Heart left ventricle (tissue), 16 donors: ENCODE measurements at regions not wholly inside any gene's neighbourhood (a gene's known extent, or its start where the extent isn't known, plus 50 kb on each side); places are given as distances from the start of the nearest gene placed in this dataset.

Experiments
- ATAC-seq, 4 donors: fragments of 200-7000 bp; cut with Tn5 transposase; one replicate each; pipeline ENCODE4 v1.9.1; 2020 to 2022; ENCODE audit warnings: moderate library complexity in 4 of 4, mild to moderate bottlenecking in 3 of 4, moderate number of reproducible peaks in 1 of 4
- DNase-seq, 5 donors: peaks; one replicate each; pipeline ENCODE4 v3.0.0-alpha.2; 2020
- H3K27ac ChIP-seq, 12 donors: fragments of 200-600 bp; sonication (generic) in 4 of 12; one replicate each; pipeline versions ENCODE4 v1.5.0 to v1.8.0; 2016 to 2022; ENCODE audit warnings: mild to moderate bottlenecking in 2 of 12
- H3K27me3 ChIP-seq, 9 donors: fragments of 200-600 bp; sonication (generic) in 2 of 9; one replicate each; pipeline versions ENCODE4 v1.5.1 to v1.8.0; 2016 to 2022; ENCODE audit warnings: mild to moderate bottlenecking in 3 of 9
- H3K36me3 ChIP-seq, 9 donors: fragments of 200-600 bp; sonication (generic) in 2 of 9; one replicate each; pipeline versions ENCODE4 v1.5.0 to v1.8.0; 2018 to 2022; ENCODE audit warnings: mild to moderate bottlenecking in 2 of 9
- H3K4me1 ChIP-seq, 12 donors: fragments of 200-600 bp; sonication (generic) in 4 of 12; one replicate each; pipeline versions ENCODE4 v1.5.0 to v1.8.0; 2016 to 2022; ENCODE audit warnings: mild to moderate bottlenecking in 3 of 12
- H3K4me3 ChIP-seq, 12 donors: fragments of 200-600 bp; sonication (generic) in 4 of 12; one replicate each; pipeline versions ENCODE4 v1.5.0 to v1.8.0; 2017 to 2022; ENCODE audit warnings: mild to moderate bottlenecking in 9 of 12, moderate library complexity in 4 of 12
- H3K9me3 ChIP-seq, 12 donors: fragments of 200-600 bp; sonication (generic) in 4 of 12; one replicate each; pipeline versions ENCODE4 v1.5.0 to v1.8.0; 2016 to 2022; ENCODE audit warnings: mild to moderate bottlenecking in 1 of 12
- POLR2A ChIP-seq, 2 donors: fragments of 450-650 bp; IDR thresholded peaks; one replicate each; pipeline ENCODE4 v1.6.1; 2017; ENCODE audit warnings: antibody characterized with exemption in 2 of 2, mild to moderate bottlenecking in 2 of 2, moderate library complexity in 2 of 2
- WGBS, 4 donors: extraction: QIAGEN DNeasy Blood & Tissue Kit in 2 of 4; methylation state at CpG; one replicate each; pipeline versions ENCODE4 v1.1.5 to v1.1.7; 2013 to 2018; 5-methylcytosine and 5-hydroxymethylcytosine counted together
- intact Hi-C, 10 donors: fragments of 100-400 bp; cut with DNase I; formaldehyde crosslinking; loops; one replicate each; pipeline versions ENCODE4 v1.11.1 to v1.14.2; 2022
- TF ChIP-seq, protein P1 (sequence below), 12 donors: fragments of 200-600 bp; sonication (generic) in 4 of 12; IDR thresholded peaks; one replicate each; pipeline versions ENCODE4 v1.5.0 to v1.8.0; 2018 to 2022; ENCODE audit warnings: antibody characterized with exemption in 12 of 12, mild to moderate bottlenecking in 5 of 12
- donor health status: ischemic (EF 13 %, LVEDD 7.1; RV severe dilation, severe dysfunction).
- donor health status: healthy with polysubstance abuse.
- donor health status: DM: no; HTN: yes; CAD: no.
- donor health status: DM: no; HTN: no; CAD: no.
- donor health status: ischemic (EF 25% LVEDD 6.9; RV normal size, moderate dysfunction).
- donor health status: ischemic (EF 25% LVEDD 5.7; RV mildly dilated, moderate dysfunction).
- donor health status: healthy.
- donor health status: DM: yes; HTN: yes; CAD: no.
- donor health status: ischemic (EF 35%, LVEDD 5.7; RV mildly dilated, moderate dysfunction).
- donor health status: nonischemic (EF 11% LVEDD 7.7; RV severe dilation, severe dysfunction).
- donor health status: DM: yes; HTN: yes; CAD: no.
- donor health status: PGD.
- donor health status: ischemic (EF 29% LVEDD 5.4; RV normal size, mild dysfunction).
- donor health status: nonischemic (EF 23%, LVEDD 6.1; RV moderate dilation, normal function).

DNA sequence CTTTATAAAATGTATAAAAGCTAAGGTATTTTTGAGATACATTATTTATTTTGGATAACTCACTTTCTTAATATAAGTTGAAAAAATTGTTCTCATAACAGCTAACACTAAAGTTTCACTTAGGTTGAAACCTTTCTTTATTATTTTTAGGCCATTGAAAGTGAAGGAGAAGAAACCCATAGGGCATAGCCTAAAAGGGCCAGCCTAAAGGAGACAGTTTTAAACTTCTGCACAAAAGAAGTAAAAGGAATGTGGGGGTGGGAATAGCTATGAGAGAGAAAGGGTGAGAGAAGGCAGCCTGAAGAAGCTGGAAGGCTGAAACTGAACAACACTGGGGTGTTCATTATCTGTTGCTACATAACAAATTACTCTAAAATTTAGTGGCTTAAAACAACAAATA, 57.6 kb upstream of the RAPGEF2 start:
- intact Hi-C loops: loop anchor here in 1 of 10 donors (10.0 kb wide), 1 partner anchor 129 kb away; no protein-coding TSS in a partner anchor
- ATAC-seq: no peak
- Histone ChIP-seq H3K36me3 (no peaks in the 10 kb centered on the region), H3K27ac (no peak overlapping the region), H3K4me1 (peaks cover 0 to 15% (median 5%) of the 10 kb centered on the region in 12 donors), H3K27me3 (no peaks in the 10 kb centered on the region), H3K9me3 (no peaks in the 10 kb centered on the region), H3K4me3 (no peak overlapping the region)
- DNase-seq: no peak
- no peak for TF ChIP-seq POLR2A (IDR thresholded peaks at IDR 0.05)
- TF ChIP-seq, protein P1, sequence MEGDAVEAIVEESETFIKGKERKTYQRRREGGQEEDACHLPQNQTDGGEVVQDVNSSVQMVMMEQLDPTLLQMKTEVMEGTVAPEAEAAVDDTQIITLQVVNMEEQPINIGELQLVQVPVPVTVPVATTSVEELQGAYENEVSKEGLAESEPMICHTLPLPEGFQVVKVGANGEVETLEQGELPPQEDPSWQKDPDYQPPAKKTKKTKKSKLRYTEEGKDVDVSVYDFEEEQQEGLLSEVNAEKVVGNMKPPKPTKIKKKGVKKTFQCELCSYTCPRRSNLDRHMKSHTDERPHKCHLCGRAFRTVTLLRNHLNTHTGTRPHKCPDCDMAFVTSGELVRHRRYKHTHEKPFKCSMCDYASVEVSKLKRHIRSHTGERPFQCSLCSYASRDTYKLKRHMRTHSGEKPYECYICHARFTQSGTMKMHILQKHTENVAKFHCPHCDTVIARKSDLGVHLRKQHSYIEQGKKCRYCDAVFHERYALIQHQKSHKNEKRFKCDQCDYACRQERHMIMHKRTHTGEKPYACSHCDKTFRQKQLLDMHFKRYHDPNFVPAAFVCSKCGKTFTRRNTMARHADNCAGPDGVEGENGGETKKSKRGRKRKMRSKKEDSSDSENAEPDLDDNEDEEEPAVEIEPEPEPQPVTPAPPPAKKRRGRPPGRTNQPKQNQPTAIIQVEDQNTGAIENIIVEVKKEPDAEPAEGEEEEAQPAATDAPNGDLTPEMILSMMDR (IDR thresholded peaks at IDR 0.05): no peak

DNA sequence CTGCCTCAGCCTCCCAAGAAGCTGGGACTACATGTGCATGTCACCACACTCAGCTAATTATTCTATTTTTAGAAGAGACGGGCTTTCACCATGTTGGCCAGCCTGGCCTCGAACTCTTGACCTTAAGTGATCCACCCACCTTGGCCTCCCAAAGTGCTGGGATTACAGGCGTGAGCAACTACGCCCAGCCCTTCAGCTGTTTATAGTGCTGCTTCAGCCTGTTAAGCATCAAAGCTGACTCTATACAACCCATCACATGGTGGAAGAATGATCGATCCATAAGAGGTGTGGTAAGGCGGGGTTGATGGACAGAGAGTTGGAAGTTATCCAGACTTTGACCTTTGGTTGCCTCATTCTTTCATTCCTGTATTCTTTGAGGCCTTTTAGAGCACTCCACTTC, 56.2 kb upstream of the RAPGEF2 start:
- DNase-seq (no peak), ATAC-seq (no peak)
- H3K9me3 ChIP-seq: no peaks in the 10 kb centered on the region
- TF ChIP-seq POLR2A (IDR thresholded peaks at IDR 0.05): no peak
- TF ChIP-seq, protein P1 (IDR thresholded peaks at IDR 0.05): no peak
- H3K4me3 ChIP-seq: no peak overlapping the region
- 88 to 93% (median 90%) methylated on average over 6 of the region's 6 CpGs for WGBS, 4 donors
- no peaks in the 10 kb centered on the region for H3K36me3 ChIP-seq
- H3K27me3 ChIP-seq: no peaks in the 10 kb centered on the region
- H3K4me1 ChIP-seq: peaks cover 0 to 16% (median 6%) of the 10 kb centered on the region in 12 donors
- intact Hi-C loops: loop anchor here in 1 of 10 donors (10.0 kb wide), 1 partner anchor 128 kb away; no protein-coding TSS in a partner anchor
- no peak overlapping the region for H3K27ac ChIP-seq

DNA sequence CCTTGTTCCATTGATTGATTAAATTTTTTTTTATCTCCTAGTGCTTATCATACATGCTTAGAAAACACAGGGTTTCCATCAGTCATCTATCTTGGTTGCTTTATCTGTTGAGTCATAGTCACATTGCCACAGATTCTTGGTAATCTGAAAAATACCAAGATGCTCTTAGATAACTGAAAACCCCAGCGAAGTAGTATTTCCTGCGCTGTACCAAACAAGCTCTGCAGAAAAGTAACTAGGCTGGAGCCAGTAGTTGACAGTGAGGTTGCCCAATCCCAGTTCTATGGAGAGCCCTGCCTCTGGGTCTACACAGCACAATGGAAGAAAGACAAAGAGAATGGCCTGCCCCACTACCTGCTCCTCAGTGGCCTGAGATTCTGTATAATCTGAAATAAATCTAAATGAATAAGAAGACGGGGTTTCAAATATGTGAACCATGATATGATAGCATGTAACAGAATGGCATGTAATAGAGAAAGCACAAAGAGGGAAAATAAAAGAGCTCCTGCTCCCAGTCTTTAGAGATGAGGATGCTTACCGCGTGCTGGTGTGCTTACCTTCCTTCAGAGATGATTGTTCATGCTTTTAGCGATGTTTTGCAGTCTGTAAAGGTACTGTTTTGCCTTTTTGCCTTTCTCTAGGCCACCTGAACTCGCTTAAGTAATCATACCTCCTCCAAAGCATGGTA, 55.3 kb upstream of the RAPGEF2 start:
- TF ChIP-seq, protein P1 (IDR thresholded peaks at IDR 0.05): no peak
- TF ChIP-seq POLR2A (IDR thresholded peaks at IDR 0.05): no peak
- intact Hi-C loops: loop anchor here in 1 of 10 donors (10.0 kb wide), 1 partner anchor 127 kb away; no protein-coding TSS in a partner anchor
- ATAC-seq (peak in 2 of 4 donors; percentile 10 to 25), DNase-seq (no peak)
- WGBS, 4 donors: 86 to 89% (median 86%) methylated on average over 7 of the region's 7 CpGs
- Histone ChIP-seq H3K9me3 (no peaks in the 10 kb centered on the region), H3K27me3 (no peaks in the 10 kb centered on the region), H3K4me3 (peak overlapping the region in 7 of 12 donors; percentile 39 to 59 (median 50)), H3K4me1 (peaks cover 0 to 16% (median 5%) of the 10 kb centered on the region in 12 donors), H3K27ac (peak overlapping the region in 5 of 12 donors; percentile 14 to 67 (median 51)), H3K36me3 (no peaks in the 10 kb centered on the region)

DNA sequence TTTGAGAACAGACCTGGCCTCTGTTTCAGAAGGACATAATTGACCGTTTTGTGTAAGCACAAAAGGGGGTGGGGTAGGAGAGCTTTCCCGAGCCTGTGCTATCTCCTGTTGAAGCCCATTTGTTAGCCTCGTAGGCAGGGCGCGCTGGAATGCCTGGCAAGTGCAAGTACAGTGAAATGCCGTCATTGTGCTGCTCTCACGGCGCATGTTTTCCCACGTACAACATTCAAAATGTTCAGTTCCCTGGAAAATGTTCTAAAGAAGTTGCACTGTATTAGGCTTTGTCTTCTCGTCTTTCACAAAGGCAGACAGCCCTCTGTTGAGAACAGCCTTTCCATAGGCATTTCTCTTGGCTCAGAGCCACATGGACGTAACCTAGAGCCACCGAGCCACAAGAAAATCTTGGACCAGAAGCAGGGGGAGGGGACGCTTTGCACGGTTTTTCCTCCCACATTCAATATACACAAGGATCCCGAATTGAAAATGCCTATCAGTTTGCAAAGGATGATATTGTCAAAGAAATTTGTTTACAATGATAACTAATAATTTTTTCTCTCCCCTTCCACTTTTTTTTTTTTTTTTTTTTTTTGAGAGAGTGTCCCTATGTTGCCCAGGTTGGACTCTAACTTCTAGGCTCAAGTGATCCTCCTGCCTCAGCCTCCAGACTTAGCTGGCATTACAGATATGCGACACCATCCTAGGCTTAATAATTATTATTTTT, 54.6 kb upstream of the RAPGEF2 start:
- Histone ChIP-seq H3K4me1 (peaks cover 0 to 14% (median 5%) of the 10 kb centered on the region in 12 donors), H3K36me3 (no peaks in the 10 kb centered on the region), H3K9me3 (no peaks in the 10 kb centered on the region), H3K27me3 (no peaks in the 10 kb centered on the region), H3K27ac (peak overlapping the region in 7 of 12 donors; percentile 14 to 67 (median 48)), H3K4me3 (peak overlapping the region in 10 of 12 donors; percentile 15 to 59 (median 47))
- WGBS, 4 donors: 9 to 19% (median 15%) methylated on average over 13 to 16 of the region's 16 CpGs
- intact Hi-C loops: loop anchor here in 1 of 10 donors (10.0 kb wide), 1 partner anchor 126 kb away; no protein-coding TSS in a partner anchor
- DNase-seq (peak; percentile 71 to 76 (median 74)), ATAC-seq (peak; percentile 93 to 98 (median 96))
- no peak for TF ChIP-seq POLR2A (IDR thresholded peaks at IDR 0.05)
- TF ChIP-seq, protein P1 (IDR thresholded peaks at IDR 0.05): peak in 1 of 12 donors; percentile 25
